HT-29 (cell line): ENCODE measurements at regions not wholly inside any gene's neighbourhood (a gene's known extent, or its start where the extent isn't known, plus 50 kb on each side); places are given as distances from the start of the nearest gene placed in this dataset.
"Not testable (repeated sequence)": the region's sequence is repeated elsewhere in the genome, so short reads cannot be mapped to it uniquely, and the experiment has no call there.

ENCODE experiments used
- DNase-seq: peaks from one replicate; pipeline ENCODE4 v3.0.0-alpha.2; 2015; ENCODE audit warnings: low spot score

DNA sequence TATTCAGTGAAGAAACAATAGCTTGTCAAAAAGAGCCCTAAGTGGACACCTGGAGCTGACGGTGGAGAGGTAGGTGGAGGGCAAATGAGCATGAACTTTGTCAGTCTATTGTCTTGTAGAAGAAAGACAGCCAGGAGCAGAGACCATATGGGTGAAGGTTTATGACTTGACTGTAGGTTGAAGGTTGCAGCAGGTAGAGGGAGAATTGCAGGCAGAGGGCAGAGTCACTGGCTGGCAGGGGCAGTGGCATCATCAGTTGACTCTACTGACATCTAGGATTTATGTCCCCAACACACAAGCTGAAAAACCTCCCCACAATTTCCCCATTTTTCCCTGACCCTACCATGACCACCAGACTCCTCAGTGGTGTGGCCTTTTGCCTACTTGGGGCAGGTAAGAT lies 243.6 kb upstream of the PRSS58 start:
- no peak for DNase-seq

GRCh38 chr7:142500366-142500765 lies 242.5 kb upstream of the PRSS58 start:
- peak; percentile 66 for DNase-seq

DNA sequence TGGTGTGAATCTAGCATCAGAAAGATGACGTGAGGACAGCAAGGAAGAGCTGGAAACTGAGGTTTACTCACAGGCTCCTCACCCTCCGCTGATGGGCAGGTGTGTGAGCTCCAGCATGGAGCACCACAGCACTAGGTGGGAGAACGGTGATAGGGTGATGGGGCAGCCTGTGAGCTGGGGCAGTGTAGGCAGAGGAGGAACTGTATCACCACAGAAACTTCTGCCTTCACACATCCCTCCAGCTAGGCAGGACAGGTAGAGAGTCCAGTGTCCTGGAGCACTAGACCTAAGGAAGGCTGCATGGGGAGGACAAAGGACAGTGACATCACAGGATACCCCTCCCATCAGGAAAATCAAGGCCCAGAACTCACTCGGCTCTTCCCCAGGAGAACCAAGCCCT lies 241.8 kb upstream of the PRSS58 start:
- no peak for DNase-seq

- DNase-seq, result no peak
Measured at GRCh38 chr7:142498364-142498763, 240.5 kb upstream of the PRSS58 start.

- DNase-seq, result peak; percentile 90
Measured at GRCh38 chr7:142496545-142496991, 238.7 kb upstream of the PRSS58 start.

- DNase-seq, result not testable (repeated sequence)
Measured at GRCh38 chr7:142495879-142496278, 238.0 kb upstream of the PRSS58 start.

DNA sequence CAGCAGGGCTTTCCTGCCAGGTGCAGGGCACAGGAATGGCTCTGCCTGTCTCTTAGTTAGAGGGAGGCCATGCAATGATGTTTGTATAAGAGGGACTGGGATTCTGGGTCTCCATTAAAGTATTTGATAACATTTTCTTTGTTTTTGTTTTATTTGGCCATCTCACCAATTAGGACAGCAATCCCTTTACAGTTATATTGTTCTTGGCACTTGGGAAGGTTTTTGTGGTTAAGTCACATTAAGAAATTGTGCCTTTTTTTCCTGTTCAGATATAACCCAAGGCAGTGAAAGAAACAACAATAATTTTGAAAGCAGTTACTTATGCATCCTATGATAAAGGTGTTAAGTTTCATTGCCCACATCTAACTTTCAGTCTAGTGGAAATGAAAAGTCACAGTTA lies 237.4 kb upstream of the PRSS58 start:
- not testable (repeated sequence) for DNase-seq

GRCh38 chr7:142494021-142494420 lies 236.2 kb upstream of the PRSS58 start:
- DNase-seq, result no peak

DNA sequence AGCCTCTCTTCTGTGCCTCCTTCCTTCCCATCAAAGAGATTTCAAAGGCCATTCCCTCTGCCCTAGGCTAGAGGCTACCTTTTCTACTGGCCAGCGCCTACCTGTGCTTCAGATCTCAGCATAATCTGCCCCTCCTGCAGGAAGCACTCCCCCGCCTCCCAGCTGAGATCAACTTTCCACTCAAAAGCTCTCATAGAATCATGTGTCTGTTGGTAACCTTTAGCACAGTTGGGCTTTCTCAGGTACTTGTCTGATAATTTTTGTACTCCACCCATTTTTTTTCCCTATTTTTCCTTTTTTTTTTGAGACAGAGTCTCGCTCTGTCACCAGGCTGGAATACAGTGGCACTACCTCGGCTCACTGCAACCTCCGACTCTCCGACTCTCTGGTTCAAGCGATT lies 231.0 kb upstream of the PRSS58 start:
- peak; percentile 45 for DNase-seq

DNA sequence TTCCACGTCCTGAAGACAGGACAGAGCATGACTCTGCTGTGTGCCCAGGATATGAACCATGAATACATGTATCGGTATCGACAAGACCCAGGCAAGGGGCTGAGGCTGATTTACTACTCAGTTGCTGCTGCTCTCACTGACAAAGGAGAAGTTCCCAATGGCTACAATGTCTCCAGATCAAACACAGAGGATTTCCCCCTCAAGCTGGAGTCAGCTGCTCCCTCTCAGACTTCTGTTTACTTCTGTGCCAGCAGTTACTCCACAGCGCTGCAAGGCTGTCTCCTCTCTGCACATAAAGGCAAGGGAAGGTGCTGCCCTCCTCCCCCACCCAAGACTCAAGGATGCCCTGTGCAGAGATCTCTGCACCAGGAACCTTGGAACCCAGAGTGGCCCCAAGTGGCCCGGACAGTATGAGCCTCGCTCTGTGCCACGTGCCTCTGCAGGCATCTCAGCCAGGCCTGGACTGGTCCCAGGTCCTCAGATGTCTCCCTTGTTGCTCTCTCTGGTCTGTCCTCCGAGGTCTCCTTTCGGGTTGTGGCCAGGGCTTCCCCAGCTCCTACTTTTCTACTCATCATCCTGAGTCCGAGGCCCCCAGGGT lies 230.3 kb upstream of the PRSS58 start:
- no peak for DNase-seq

DNA sequence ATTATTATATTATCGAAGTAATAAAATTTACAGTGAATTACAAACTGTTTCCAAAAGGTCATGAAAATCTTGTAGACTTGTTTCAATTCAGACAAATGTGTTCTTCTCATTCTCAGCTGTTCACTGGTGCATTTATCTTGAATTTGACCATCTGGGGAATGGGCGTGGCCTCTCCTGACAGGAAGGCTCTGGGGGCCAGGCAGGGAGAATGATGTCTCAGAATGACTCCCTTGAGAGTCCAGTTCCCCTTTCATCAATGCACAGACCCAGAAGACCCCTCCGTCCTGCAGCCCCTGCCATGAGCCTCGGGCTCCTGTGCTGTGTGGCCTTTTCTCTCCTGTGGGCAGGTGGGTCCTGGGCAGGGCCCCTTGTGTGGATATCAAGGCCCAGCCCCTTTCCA lies 229.7 kb upstream of the PRSS58 start:
- not testable (repeated sequence) for DNase-seq

DNA sequence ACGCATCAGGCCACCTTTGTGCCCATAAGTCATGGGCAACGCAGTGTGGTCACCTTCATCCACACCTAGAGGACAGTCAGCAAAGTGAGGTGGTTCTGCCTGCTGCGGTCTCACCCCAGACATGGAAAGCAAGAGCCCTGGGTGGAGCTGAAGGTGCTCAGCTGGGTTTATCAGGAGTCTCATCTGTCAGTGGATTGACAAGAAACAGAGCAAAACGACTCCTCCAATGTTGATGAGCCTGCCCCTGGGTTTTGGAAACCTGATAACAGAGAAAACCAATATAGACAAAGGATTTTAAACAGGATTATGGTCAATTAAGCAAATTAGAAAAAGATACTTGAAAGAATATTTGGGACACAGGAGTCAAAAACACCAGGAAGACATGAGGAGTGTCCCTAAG lies 229.3 kb upstream of the PRSS58 start:
- no peak for DNase-seq

DNA sequence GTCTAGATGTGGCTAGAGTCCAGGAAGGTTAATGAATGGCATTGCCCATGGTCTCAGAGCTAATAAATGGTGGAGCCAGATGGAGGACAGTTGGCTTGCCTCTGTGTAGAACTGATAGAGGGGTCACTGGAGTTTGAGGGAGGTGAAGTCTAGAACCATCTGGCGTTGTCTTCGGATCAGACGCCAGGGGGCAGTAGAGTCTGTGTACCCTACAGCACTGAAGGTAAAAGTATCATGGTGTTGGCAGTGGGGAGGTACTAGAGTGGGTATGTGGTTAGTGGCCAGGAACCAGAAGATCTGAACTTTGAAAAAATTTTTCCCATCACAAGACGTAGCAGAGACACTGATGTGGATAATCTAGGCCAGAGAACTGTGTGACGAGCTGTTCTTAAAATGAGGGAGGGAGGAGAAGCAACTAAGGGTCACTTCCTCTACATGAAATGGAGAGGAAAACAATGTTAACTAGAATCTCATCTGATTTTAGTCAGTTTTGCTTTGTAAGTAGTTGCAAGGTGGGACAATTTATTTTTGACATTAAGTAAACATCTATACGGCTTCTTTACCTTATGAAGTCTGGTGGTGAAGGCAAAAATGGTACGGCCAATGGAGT lies 227.9 kb upstream of the PRSS58 start:
- DNase-seq, result no peak

- DNase-seq, result no peak
Measured at GRCh38 chr7:142483659-142484317, 225.9 kb upstream of the PRSS58 start.

DNA sequence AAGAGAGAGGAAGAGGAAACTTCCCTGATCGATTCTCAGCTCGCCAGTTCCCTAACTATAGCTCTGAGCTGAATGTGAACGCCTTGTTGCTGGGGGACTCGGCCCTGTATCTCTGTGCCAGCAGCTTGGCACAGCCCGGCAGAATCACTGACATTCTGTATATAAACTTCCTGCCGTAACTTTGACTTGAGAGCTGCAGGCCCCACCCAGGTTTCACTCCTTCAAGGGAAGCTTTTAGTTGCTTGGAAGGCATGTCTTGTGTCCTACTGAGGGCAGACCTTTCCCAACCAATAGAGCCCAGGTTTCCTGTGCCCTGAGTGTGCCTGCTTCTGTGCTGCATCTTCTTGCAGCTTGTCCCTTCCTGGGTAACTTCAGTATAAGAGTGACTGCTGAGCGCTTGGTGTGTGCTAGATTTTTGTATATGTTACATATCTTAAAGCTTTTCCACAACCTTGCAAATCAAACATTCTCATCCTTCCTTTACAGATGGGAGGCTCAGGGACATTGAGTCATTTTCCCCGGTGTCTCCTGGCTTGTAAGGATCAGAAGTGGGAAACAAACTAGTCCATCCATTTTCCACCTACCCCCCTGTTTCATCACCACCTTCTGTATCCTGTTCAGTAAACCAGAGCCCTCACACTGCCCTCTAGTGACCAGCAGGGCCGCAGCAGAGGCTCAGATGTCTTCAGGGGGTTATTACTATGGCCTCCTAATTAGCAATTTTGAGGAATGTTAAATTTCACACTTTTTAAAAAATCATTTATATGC lies 225.2 kb upstream of the PRSS58 start:
- peak; percentile 71 for DNase-seq

DNA sequence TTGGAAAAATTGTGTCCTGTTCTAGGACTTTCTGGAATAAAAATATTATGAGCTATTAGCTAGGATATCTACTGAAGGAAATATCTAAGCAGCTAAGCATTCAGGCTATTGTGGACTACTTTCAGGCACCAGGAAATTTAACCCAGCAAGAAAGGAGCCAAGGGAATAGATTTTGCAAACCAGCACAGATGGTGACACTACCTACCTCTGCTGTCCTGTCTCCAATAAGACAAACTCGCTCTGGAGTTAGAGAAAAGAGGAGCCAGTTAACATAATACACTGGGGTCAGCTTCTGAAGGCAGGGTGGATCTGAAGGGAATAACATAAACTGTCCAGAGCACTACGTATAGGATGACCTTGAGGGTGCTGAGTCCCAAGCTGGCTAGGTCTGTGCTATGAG lies 223.7 kb upstream of the PRSS58 start:
- DNase-seq, result no peak

GRCh38 chr7:142478479-142479220 lies 220.8 kb upstream of the PRSS58 start:
- DNase-seq, result peak; percentile 89

- not testable (repeated sequence) for DNase-seq
Measured at GRCh38 chr7:142477801-142478200, 219.9 kb upstream of the PRSS58 start.

DNA sequence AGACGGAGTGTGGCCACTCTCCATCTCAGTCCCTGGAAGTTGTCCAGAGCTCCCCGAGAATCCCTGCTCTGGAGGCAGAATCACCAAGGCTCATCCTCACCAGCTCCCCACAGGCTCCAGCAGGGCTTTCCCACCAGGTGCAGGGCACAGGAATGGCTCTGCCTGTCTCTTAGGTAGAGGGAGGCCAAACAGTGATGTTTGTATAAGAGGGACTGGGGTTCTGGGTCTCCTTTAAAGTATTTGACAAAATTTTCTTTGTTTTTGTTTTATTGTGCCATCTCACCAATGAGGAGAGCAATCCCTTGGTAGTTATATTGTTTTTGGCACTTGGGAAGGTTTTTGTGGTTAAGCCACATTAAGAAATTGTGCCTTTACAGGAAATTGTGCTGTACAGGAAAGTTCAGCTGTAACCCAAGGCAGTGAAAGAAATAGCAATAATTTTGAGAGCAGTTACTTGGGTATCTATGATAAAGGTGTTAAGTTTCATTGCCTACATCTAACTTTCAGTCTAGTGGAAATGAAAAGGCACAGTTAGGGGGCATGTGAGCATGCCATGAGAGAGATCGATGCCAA lies 219.3 kb upstream of the PRSS58 start:
- no peak for DNase-seq

DNA sequence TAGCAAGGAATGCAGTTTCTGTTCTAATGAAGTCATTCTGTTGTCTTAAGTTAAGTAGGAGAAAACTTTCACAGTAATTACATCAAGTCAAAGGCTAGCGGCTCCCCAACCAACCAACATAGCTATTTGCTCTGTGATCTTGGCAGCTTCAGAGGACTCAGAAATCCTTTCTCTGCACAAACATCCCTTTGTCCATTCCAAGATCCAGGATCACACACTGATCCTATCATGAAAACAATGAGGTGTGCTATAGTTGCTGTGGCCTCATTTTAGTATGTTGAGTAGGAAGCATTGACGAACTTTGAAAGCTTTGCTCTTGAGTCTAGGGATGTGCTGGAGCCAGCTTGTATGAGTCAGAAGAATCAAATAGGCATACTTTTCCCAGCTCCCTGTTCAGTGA lies 218.2 kb upstream of the PRSS58 start:
- no peak for DNase-seq

GRCh38 chr7:142471820-142472219 lies 214.0 kb upstream of the PRSS58 start:
- DNase-seq, result no peak

DNA sequence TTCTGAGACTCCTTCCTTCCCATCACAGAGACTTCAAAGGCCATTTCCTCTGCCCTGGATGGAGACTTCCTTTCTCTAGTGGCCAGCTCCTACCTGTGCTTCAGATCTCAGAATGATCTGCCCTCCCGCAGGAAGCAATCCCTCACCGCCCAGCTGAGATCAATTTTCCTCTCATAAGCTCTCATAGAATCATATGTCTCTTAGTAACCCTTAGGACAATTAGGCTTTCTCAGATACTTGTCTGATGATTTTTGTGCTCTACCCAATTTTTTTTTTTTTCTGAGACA lies 212.6 kb upstream of the PRSS58 start:
- no peak for DNase-seq
